ENCODE measurements at regions not wholly inside any gene's neighbourhood (a gene's known extent, or its start where the extent isn't known, plus 50 kb on each side); places are given as distances from the start of the nearest gene placed in this dataset.

GRCh38 chr9:135242049-135242396 lies 154.6 kb downstream of the OLFM1 start:
- no peak for TF ChIP-seq TCF4 (CRISPR knock-in tag; IDR thresholded peaks at IDR 0.05; ENCODE audit: borderline replicate concordance)
- TF ChIP-seq OSR1 (CRISPR knock-in tag; IDR thresholded peaks at IDR 0.05) = no peak
- TF ChIP-seq ISL1 (CRISPR knock-in tag; IDR thresholded peaks at IDR 0.05) = no peak
- TF ChIP-seq PPARA (CRISPR knock-in tag; IDR thresholded peaks at IDR 0.05; ENCODE audit: borderline replicate concordance) = no peak
- no peak for TF ChIP-seq CREB5 (CRISPR knock-in tag; IDR thresholded peaks at IDR 0.05; ENCODE audit: low read depth)
- no peak for TF ChIP-seq BACH2 (CRISPR knock-in tag; IDR thresholded peaks at IDR 0.05; ENCODE audit: borderline replicate concordance)
- no peak for TF ChIP-seq ZFP30 (CRISPR knock-in tag; IDR thresholded peaks at IDR 0.05)
- no peak for TF ChIP-seq CSDC2 (CRISPR knock-in tag; IDR thresholded peaks at IDR 0.05)
- no peak for TF ChIP-seq POU6F1 (CRISPR knock-in tag; IDR thresholded peaks at IDR 0.05; ENCODE audit: borderline replicate concordance, low read depth)
- no peak for TF ChIP-seq TOX (CRISPR knock-in tag; IDR thresholded peaks at IDR 0.05; ENCODE audit: borderline replicate concordance)
- no peak for TF ChIP-seq CSRNP3 (CRISPR knock-in tag; IDR thresholded peaks at IDR 0.05)
- TF ChIP-seq ARNTL (CRISPR knock-in tag; IDR thresholded peaks at IDR 0.05; ENCODE audit: borderline replicate concordance, low read depth) = no peak
- no peak for TF ChIP-seq RARB (CRISPR knock-in tag; IDR thresholded peaks at IDR 0.05)
- no peak for TF ChIP-seq TSHZ2 (CRISPR knock-in tag; IDR thresholded peaks at IDR 0.05)
- no peak for TF ChIP-seq GLIS3 (CRISPR knock-in tag; IDR thresholded peaks at IDR 0.05)
- no peak for ATAC-seq

- no peak for ATAC-seq
- TF ChIP-seq ZFP3 (CRISPR knock-in tag; IDR thresholded peaks at IDR 0.05) (no peak), BACH2 (CRISPR knock-in tag; IDR thresholded peaks at IDR 0.05; ENCODE audit: borderline replicate concordance) (no peak), ZFP30 (CRISPR knock-in tag; IDR thresholded peaks at IDR 0.05) (no peak), TOX (CRISPR knock-in tag; IDR thresholded peaks at IDR 0.05; ENCODE audit: borderline replicate concordance) (no peak), ZNF565 (CRISPR knock-in tag; conservative IDR thresholded peaks at IDR 0.05; ENCODE audit: low read depth) (no peak), POU6F1 (CRISPR knock-in tag; IDR thresholded peaks at IDR 0.05; ENCODE audit: borderline replicate concordance, low read depth) (no peak), SNAI2 (CRISPR knock-in tag; IDR thresholded peaks at IDR 0.05) (no peak), ZNF70 (CRISPR knock-in tag; IDR thresholded peaks at IDR 0.05) (no peak), RARB (CRISPR knock-in tag; IDR thresholded peaks at IDR 0.05) (no peak)
These were observed 154.9 kb downstream of the OLFM1 start for GRCh38 chr9:135242406-135242805.

- no peak for ATAC-seq
These were observed 156.0 kb downstream of the OLFM1 start for GRCh38 chr9:135243201-135244190.

More at GRCh38 chr9:135243201-135244190, 156.0 kb downstream of the OLFM1 start:
- TF ChIP-seq ZNF8 (CRISPR knock-in tag; IDR thresholded peaks at IDR 0.05) = no peak
- TF ChIP-seq ZNF70 (CRISPR knock-in tag; IDR thresholded peaks at IDR 0.05) = no peak
- TF ChIP-seq SNAI2 (CRISPR knock-in tag; IDR thresholded peaks at IDR 0.05) = no peak
- no peak for TF ChIP-seq RARB (CRISPR knock-in tag; IDR thresholded peaks at IDR 0.05)
- no peak for TF ChIP-seq ZC3H10 (CRISPR knock-in tag; IDR thresholded peaks at IDR 0.05)
- no peak for TF ChIP-seq PATZ1 (CRISPR knock-in tag; IDR thresholded peaks at IDR 0.05; ENCODE audit: borderline replicate concordance)
- no peak for TF ChIP-seq ARNTL (CRISPR knock-in tag; IDR thresholded peaks at IDR 0.05; ENCODE audit: borderline replicate concordance, low read depth)
- TF ChIP-seq ESRRG (CRISPR knock-in tag; IDR thresholded peaks at IDR 0.05) = no peak

All from SK-N-SH treated with all-trans-retinoic acid at 6 μM for 48 hours (cell line).